GM23338 (cell line): ENCODE measurements at regions not wholly inside any gene's neighbourhood (a gene's known extent, or its start where the extent isn't known, plus 50 kb on each side); places are given as distances from the start of the nearest gene placed in this dataset.

ENCODE experiments used
- ATAC-seq: fragments of 200-7000 bp; cut with Tn5 transposase; 3 replicates; pipeline ENCODE4 v1.9.1; 2020
- DNase-seq: peaks from one replicate; pipeline ENCODE4 v3.0.0-alpha.2; 2015; ENCODE audit warnings: low spot score
- H2AFZ ChIP-seq: fragments of 200-600 bp; sonication (generic); 2 replicates; pipeline ENCODE4 v1.8.0; 2016; ENCODE audit warnings: antibody characterized with exemption, mild to moderate bottlenecking, moderate library complexity
- H3F3A ChIP-seq: fragments of 200-600 bp; sonication (generic); replicated peaks from 2 replicates; pipeline ENCODE4 v1.8.0; 2017; ENCODE audit warnings: antibody characterized with exemption, mixed run types, low read depth
- H3K27ac ChIP-seq: fragments of 200-600 bp; sonication (generic); 2 replicates; pipeline ENCODE4 v1.6.1; 2016; ENCODE audit warnings: low read depth
- H3K27me3 ChIP-seq: fragments of 200-600 bp; sonication (generic); 2 replicates; pipeline ENCODE4 v1.8.0; 2016; ENCODE audit warnings: mild to moderate bottlenecking, mixed run types, moderate library complexity; ENCODE audit not compliant: insufficient read depth
- H3K36me3 ChIP-seq: fragments of 200-600 bp; sonication (generic); 2 replicates; pipeline ENCODE4 v1.8.0; 2016; ENCODE audit warnings: mild to moderate bottlenecking; ENCODE audit not compliant: insufficient read depth
- H3K4me1 ChIP-seq: fragments of 200-600 bp; sonication (generic); 2 replicates; pipeline ENCODE4 v1.8.0; 2016; ENCODE audit warnings: mild to moderate bottlenecking, moderate library complexity; ENCODE audit not compliant: insufficient read depth
- H3K4me2 ChIP-seq: fragments of 200-600 bp; sonication (generic); 2 replicates; pipeline ENCODE4 v1.7.1; 2017; ENCODE audit warnings: mixed run types
- H3K4me3 ChIP-seq: fragments of 200-600 bp; sonication (generic); 2 replicates; pipeline ENCODE4 v1.6.1; 2016; ENCODE audit warnings: mixed run types
- H3K79me2 ChIP-seq: fragments of 200-600 bp; sonication (generic); replicated peaks from 2 replicates; pipeline ENCODE4 v1.8.0; 2017; ENCODE audit warnings: mild to moderate bottlenecking; ENCODE audit not compliant: insufficient read depth
- H3K9me2 ChIP-seq: fragments of 200-600 bp; sonication (generic); 2 replicates; pipeline ENCODE4 v1.8.0; 2017; ENCODE audit not compliant: insufficient read depth
- H4K20me1 ChIP-seq: fragments of 200-600 bp; sonication (generic); replicated peaks from 2 replicates; pipeline ENCODE4 v1.8.0; 2017; ENCODE audit warnings: mild to moderate bottlenecking; ENCODE audit not compliant: insufficient read depth
- H3K27ac Mint-ChIP-seq: 2 replicates; pipeline ENCODE4 v1.8.0; 2020; ENCODE audit warnings: inconsistent platforms, mild to moderate bottlenecking, moderate library complexity, mixed read lengths
- H3K27me3 Mint-ChIP-seq: 3 replicates; pipeline ENCODE4 v1.8.0; 2022; ENCODE audit warnings: low read depth, mild to moderate bottlenecking, moderate library complexity, mixed read lengths, inconsistent platforms; ENCODE audit not compliant: insufficient read depth, poor library complexity
- H3K36me3 Mint-ChIP-seq: 3 replicates; pipeline ENCODE4 v1.8.0; 2021; ENCODE audit warnings: low read depth, mild to moderate bottlenecking, inconsistent platforms, moderate library complexity, mixed read lengths
- H3K4me1 Mint-ChIP-seq: 3 replicates; pipeline ENCODE4 v1.8.0; 2020; ENCODE audit warnings: mild to moderate bottlenecking, inconsistent platforms, mixed read lengths
- H3K4me3 Mint-ChIP-seq: 3 replicates; pipeline ENCODE4 v1.8.0; 2021; ENCODE audit warnings: moderate library complexity, mild to moderate bottlenecking, inconsistent platforms, mixed read lengths
- H3K9me3 Mint-ChIP-seq: 3 replicates; pipeline ENCODE4 v1.8.0; 2020; ENCODE audit warnings: moderate library complexity, mild to moderate bottlenecking, inconsistent platforms, mixed read lengths
- CREB1 ChIP-seq: fragments of 250-450 bp; sonication (Bioruptor Pico); IDR thresholded peaks from 2 replicates; pipeline ENCODE4 v1.5.0; 2020; ENCODE audit warnings: low read depth, mild to moderate bottlenecking, moderate library complexity
- EZH2 ChIP-seq: fragments of 200-600 bp; sonication (generic); IDR thresholded peaks from one replicate; pipeline ENCODE4 v1.8.0; 2017; ENCODE audit warnings: antibody characterized with exemption, mild to moderate bottlenecking, low read depth; ENCODE audit not compliant: unreplicated experiment
- JUNB ChIP-seq: IDR thresholded peaks from one replicate; pipeline ENCODE4 v1.6.1; 2016; ENCODE audit warnings: antibody characterized with exemption; ENCODE audit not compliant: unreplicated experiment
- NANOG ChIP-seq: IDR thresholded peaks from 2 replicates; pipeline ENCODE4 v1.6.1; 2016; ENCODE audit warnings: antibody characterized with exemption, borderline replicate concordance
- ZNF114 ChIP-seq: fragments of 250-450 bp; sonication (Bioruptor Pico); IDR thresholded peaks from 2 replicates; pipeline ENCODE4 v1.5.0; 2020; ENCODE audit warnings: mild to moderate bottlenecking, moderate library complexity
- TF ChIP-seq, protein P1 (sequence below): IDR thresholded peaks from 2 replicates; pipeline ENCODE4 v1.6.1; 2016; ENCODE audit warnings: antibody characterized with exemption
- TF ChIP-seq, protein P2 (sequence below), 2 experiments: fragments of 200-600 bp in 1 of 2; sonication (generic) in 1 of 2; conservative IDR thresholded peaks; 2 replicates each; pipeline versions ENCODE4 v1.5.1 to v1.6.1; 2016 to 2017; ENCODE audit warnings: antibody characterized with exemption in 2 of 2, low read depth in 2 of 2, mild to moderate bottlenecking in 2 of 2, moderate library complexity in 1 of 2
- TF ChIP-seq, protein P3 (sequence below): IDR thresholded peaks from one replicate; pipeline ENCODE4 v1.6.1; 2018; ENCODE audit warnings: antibody characterized with exemption; ENCODE audit not compliant: unreplicated experiment

DNA sequence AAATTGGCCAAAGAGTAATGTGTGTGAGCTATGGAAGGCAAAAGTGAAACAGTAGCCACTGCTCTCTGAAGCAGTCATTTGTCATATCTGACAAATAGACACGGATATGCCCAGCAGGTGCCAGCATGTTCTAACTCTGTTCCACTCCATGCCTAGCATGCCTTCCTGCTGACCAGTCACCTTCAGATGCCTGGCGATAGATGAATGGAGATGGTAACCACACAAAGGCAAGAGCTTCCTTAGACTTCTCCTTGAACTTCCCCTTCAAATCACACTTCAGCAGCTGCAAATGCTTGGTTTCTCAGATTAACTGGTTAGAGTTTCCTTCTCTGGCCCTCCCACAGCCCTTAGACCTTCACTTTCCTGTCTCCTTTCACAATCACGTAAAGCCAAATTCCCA lies 429.9 kb downstream of the DAD1 start:
- ATAC-seq (no peak), DNase-seq (no peak)
- H3K27me3 Mint-ChIP-seq = peaks cover 2% of the 10 kb centered on the region
- peaks cover 25% of the 10 kb centered on the region for H3K4me1 Mint-ChIP-seq
- Histone ChIP-seq H3K9me2 (peaks cover 8% of the 10 kb centered on the region; the same call in 1 of the 2 replicates), H3K4me2 (no peak overlapping the region), H4K20me1 (no peaks in the 10 kb centered on the region), H3F3A (no peaks in the 10 kb centered on the region), H2AFZ (no peak overlapping the region), H3K4me1 (peaks cover 11% of the 10 kb centered on the region; the same call in 1 of the 2 replicates), H3K27me3 (no peaks in the 10 kb centered on the region), H3K4me3 (no peak overlapping the region), H3K36me3 (no peaks in the 10 kb centered on the region), H3K79me2 (no peaks in the 10 kb centered on the region), H3K27ac (no peak overlapping the region)
- H3K27ac Mint-ChIP-seq = no peak overlapping the region
- no peak overlapping the region for H3K4me3 Mint-ChIP-seq
- TF ChIP-seq ZNF114 (CRISPR knock-in tag) = no peak
- no peaks in the 10 kb centered on the region; the same call in 2 of the 3 replicates for H3K9me3 Mint-ChIP-seq
- no peaks in the 10 kb centered on the region for H3K36me3 Mint-ChIP-seq

DNA sequence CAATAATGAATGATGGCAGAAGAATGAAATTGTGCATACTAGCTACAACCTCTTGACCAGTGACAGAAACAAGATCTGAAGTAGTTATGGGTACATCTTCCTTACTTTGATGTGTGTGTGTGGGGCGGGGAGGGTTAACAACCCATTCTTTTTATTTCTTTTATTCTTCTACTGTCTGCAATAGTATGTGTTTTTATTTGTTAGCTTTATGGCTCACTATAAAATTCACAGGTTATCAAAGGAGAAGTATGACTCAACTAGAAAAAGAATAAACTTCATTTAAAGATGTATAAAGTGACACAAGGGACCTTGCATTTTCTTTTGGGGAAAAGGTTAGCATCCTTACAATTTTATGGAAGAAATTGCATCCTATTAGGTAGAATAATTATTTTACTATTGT lies 430.5 kb downstream of the DAD1 start:
- no peak for DNase-seq
- TF ChIP-seq, protein P1, sequence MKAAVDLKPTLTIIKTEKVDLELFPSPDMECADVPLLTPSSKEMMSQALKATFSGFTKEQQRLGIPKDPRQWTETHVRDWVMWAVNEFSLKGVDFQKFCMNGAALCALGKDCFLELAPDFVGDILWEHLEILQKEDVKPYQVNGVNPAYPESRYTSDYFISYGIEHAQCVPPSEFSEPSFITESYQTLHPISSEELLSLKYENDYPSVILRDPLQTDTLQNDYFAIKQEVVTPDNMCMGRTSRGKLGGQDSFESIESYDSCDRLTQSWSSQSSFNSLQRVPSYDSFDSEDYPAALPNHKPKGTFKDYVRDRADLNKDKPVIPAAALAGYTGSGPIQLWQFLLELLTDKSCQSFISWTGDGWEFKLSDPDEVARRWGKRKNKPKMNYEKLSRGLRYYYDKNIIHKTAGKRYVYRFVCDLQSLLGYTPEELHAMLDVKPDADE = no peak
- TF ChIP-seq CREB1 (CRISPR knock-in tag) = no peak
- TF ChIP-seq, protein P2, sequence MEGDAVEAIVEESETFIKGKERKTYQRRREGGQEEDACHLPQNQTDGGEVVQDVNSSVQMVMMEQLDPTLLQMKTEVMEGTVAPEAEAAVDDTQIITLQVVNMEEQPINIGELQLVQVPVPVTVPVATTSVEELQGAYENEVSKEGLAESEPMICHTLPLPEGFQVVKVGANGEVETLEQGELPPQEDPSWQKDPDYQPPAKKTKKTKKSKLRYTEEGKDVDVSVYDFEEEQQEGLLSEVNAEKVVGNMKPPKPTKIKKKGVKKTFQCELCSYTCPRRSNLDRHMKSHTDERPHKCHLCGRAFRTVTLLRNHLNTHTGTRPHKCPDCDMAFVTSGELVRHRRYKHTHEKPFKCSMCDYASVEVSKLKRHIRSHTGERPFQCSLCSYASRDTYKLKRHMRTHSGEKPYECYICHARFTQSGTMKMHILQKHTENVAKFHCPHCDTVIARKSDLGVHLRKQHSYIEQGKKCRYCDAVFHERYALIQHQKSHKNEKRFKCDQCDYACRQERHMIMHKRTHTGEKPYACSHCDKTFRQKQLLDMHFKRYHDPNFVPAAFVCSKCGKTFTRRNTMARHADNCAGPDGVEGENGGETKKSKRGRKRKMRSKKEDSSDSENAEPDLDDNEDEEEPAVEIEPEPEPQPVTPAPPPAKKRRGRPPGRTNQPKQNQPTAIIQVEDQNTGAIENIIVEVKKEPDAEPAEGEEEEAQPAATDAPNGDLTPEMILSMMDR (conservative IDR thresholded peaks at IDR 0.05; ENCODE audit: low read depth in 2 of 2) = no peak
- no peak for TF ChIP-seq EZH2
- TF ChIP-seq ZNF114 (CRISPR knock-in tag) = no peak
- TF ChIP-seq, protein P3, sequence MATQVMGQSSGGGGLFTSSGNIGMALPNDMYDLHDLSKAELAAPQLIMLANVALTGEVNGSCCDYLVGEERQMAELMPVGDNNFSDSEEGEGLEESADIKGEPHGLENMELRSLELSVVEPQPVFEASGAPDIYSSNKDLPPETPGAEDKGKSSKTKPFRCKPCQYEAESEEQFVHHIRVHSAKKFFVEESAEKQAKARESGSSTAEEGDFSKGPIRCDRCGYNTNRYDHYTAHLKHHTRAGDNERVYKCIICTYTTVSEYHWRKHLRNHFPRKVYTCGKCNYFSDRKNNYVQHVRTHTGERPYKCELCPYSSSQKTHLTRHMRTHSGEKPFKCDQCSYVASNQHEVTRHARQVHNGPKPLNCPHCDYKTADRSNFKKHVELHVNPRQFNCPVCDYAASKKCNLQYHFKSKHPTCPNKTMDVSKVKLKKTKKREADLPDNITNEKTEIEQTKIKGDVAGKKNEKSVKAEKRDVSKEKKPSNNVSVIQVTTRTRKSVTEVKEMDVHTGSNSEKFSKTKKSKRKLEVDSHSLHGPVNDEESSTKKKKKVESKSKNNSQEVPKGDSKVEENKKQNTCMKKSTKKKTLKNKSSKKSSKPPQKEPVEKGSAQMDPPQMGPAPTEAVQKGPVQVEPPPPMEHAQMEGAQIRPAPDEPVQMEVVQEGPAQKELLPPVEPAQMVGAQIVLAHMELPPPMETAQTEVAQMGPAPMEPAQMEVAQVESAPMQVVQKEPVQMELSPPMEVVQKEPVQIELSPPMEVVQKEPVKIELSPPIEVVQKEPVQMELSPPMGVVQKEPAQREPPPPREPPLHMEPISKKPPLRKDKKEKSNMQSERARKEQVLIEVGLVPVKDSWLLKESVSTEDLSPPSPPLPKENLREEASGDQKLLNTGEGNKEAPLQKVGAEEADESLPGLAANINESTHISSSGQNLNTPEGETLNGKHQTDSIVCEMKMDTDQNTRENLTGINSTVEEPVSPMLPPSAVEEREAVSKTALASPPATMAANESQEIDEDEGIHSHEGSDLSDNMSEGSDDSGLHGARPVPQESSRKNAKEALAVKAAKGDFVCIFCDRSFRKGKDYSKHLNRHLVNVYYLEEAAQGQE = no peak
- TF ChIP-seq NANOG = no peak
- TF ChIP-seq JUNB = no peak
- Mint-ChIP-seq H3K4me3 (no peak overlapping the region), H3K27ac (no peak overlapping the region), H3K36me3 (no peaks in the 10 kb centered on the region), H3K9me3 (peaks cover 5% of the 10 kb centered on the region; the same call in 2 of the 3 replicates), H3K4me1 (peaks cover 20% of the 10 kb centered on the region), H3K27me3 (no peaks in the 10 kb centered on the region)
- Histone ChIP-seq H3K79me2 (no peaks in the 10 kb centered on the region), H3K9me2 (peaks cover 13% of the 10 kb centered on the region; the same call in 1 of the 2 replicates), H2AFZ (no peak overlapping the region), H3K27me3 (no peaks in the 10 kb centered on the region), H4K20me1 (no peaks in the 10 kb centered on the region), H3K27ac (no peak overlapping the region), H3K4me3 (no peak overlapping the region), H3K36me3 (no peaks in the 10 kb centered on the region), H3K4me1 (peaks cover 10% of the 10 kb centered on the region; the same call in 1 of the 2 replicates), H3K4me2 (no peak overlapping the region), H3F3A (no peaks in the 10 kb centered on the region)
- ATAC-seq = no peak
